ENCODE measurements at regions not wholly inside any gene's neighbourhood (a gene's known extent, or its start where the extent isn't known, plus 50 kb on each side); places are given as distances from the start of the nearest gene placed in this dataset.
"Not testable (repeated sequence)": the region's sequence is repeated elsewhere in the genome, so short reads cannot be mapped to it uniquely, and the experiment has no call there.

DNA sequence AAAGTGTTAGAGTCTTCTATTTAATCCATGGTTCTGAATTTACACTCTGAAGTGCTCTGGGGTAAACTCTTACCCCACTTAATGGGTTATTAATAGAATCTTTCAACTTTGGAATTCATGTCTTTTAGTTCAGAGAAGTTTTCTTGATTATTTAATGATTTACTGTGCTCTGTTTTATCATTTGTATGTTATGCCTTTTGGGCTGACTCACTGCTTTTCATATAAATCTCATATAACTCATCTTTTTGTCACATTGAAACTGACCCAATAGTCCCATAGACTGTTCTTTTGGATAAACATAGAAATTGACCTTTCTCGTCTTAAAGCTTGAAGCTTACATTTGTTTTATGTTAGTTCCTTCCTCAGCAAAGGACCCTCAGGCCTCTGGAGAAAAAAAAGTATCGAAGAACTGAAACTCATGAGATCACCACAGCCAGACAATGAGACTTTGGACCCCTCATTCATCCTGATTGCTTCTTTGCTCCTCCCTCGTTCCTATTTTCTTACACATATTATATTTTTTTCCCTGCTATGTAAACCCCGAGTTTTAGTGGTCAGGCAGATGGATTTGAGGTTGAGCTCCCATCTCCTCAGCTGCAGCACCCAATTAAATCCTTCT, 229.1 kb upstream of the CBLB start:
- DNase-seq (no peak), ATAC-seq (no peak)
- H3K27me3 ChIP-seq (ENCODE audit: insufficient read depth in 3 of 3, low read length in 2 of 3) = no peaks in the 10 kb centered on the region
- no peak overlapping the region for H3K4me3 ChIP-seq
- 65 to 84% (median 82%) methylated on average over 4 of the region's 4 CpGs for WGBS, 3 donors
- H3K27ac ChIP-seq = no peak overlapping the region
- intact Hi-C loops (cut with DNase I) = no loop called here
- H3K9me3 ChIP-seq = peaks cover 5% of the 10 kb centered on the region
- TF ChIP-seq, protein P1, sequence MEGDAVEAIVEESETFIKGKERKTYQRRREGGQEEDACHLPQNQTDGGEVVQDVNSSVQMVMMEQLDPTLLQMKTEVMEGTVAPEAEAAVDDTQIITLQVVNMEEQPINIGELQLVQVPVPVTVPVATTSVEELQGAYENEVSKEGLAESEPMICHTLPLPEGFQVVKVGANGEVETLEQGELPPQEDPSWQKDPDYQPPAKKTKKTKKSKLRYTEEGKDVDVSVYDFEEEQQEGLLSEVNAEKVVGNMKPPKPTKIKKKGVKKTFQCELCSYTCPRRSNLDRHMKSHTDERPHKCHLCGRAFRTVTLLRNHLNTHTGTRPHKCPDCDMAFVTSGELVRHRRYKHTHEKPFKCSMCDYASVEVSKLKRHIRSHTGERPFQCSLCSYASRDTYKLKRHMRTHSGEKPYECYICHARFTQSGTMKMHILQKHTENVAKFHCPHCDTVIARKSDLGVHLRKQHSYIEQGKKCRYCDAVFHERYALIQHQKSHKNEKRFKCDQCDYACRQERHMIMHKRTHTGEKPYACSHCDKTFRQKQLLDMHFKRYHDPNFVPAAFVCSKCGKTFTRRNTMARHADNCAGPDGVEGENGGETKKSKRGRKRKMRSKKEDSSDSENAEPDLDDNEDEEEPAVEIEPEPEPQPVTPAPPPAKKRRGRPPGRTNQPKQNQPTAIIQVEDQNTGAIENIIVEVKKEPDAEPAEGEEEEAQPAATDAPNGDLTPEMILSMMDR (IDR thresholded peaks at IDR 0.05) = no peak
- no peaks in the 10 kb centered on the region for H3K36me3 ChIP-seq (ENCODE audit: insufficient read depth in 1 of 2, low read depth in 1 of 2)
- H3K4me1 ChIP-seq = no peaks in the 10 kb centered on the region

DNA sequence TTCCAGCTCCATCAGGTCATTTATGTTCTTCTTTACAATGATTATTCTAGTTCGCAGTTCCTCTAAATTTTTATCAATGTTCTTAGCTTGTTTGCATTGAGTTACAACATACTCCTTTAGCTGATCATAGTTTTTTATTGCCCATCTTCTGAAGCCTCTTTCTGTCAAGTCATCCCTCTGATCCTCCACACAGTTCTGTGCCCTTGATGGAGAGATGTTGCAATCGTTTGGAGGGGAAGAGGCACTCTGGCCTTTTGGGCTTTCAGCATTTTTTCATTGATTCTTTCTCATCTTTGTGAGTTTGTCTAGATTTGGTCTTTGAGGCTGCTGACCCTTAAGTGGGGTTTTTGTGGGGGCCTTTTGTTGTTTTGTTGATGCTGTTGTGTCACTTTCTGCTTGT, 234.6 kb upstream of the CBLB start:
- intact Hi-C loops (cut with DNase I) = no loop called here
- Histone ChIP-seq H3K4me3 (no peak overlapping the region), H3K9me3 (peaks cover 5% of the 10 kb centered on the region), H3K27me3 (ENCODE audit: insufficient read depth in 3 of 3, low read length in 2 of 3) (no peaks in the 10 kb centered on the region), H3K27ac (no peak overlapping the region), H3K4me1 (no peaks in the 10 kb centered on the region), H3K36me3 (ENCODE audit: insufficient read depth in 1 of 2, low read depth in 1 of 2) (no peaks in the 10 kb centered on the region)
- TF ChIP-seq, protein P1 (IDR thresholded peaks at IDR 0.05) = no peak
- 80 to 90% (median 83%) methylated on average over 2 of the region's 2 CpGs for WGBS, 3 donors
- DNase-seq (no peak), ATAC-seq (no peak)

DNA sequence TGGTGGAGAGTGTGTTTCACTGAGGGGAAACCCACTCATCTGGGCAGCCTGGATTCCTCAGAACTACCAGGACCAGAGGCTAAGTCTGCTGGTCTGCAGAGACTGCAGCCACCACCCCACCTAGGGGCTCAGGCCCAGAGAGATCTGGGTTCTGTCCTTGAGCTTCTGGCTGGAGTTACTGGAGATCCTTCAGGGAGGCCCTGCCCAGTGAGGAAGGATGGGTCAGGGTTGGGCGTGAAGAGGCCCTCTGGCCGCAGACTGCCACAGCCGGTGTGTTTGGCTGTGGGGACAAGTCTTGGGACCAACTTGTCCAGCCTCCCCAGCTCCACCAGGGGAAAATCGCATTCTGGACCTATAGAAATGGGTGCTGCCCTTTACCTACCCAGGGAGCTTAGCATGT, 235.3 kb upstream of the CBLB start:
- Histone ChIP-seq H3K27ac (no peak overlapping the region), H3K4me3 (no peak overlapping the region), H3K9me3 (peaks cover 5% of the 10 kb centered on the region), H3K27me3 (ENCODE audit: insufficient read depth in 3 of 3, low read length in 2 of 3) (no peaks in the 10 kb centered on the region), H3K4me1 (no peaks in the 10 kb centered on the region), H3K36me3 (ENCODE audit: insufficient read depth in 1 of 2, low read depth in 1 of 2) (no peaks in the 10 kb centered on the region)
- WGBS, 3 donors = 72 to 99% (median 97%) methylated on average over 4 of the region's 4 CpGs
- TF ChIP-seq, protein P1 (IDR thresholded peaks at IDR 0.05) = no peak
- intact Hi-C loops (cut with DNase I) = no loop called here
- DNase-seq = no peak
- ATAC-seq = no peak

DNA sequence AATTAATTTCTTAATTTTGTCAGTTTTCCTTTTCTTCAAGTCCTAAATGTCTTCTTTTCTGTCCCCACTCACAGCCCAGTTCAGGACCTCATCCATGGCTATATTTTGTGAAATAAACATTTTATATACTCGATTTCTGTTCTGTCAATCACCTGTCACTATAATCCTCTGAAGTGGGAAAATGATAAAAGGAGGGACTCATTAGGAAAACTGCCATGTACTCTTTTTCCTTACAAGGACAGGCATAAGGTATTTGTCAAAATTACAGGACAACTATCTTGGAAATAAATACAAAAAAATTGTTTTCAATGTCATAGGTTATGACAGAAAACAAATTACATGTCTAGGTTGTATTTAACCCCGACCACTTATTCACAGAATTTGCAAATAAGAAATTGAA, 240.1 kb upstream of the CBLB start:
- no peak for DNase-seq
- TF ChIP-seq, protein P1 (IDR thresholded peaks at IDR 0.05) = no peak
- no peak overlapping the region for H3K27ac ChIP-seq
- no peak for ATAC-seq
- no peak overlapping the region for H3K4me3 ChIP-seq
- H3K4me1 ChIP-seq = no peaks in the 10 kb centered on the region
- H3K27me3 ChIP-seq (ENCODE audit: insufficient read depth in 3 of 3, low read length in 2 of 3) = no peaks in the 10 kb centered on the region
- H3K36me3 ChIP-seq (ENCODE audit: insufficient read depth in 1 of 2, low read depth in 1 of 2) = no peaks in the 10 kb centered on the region
- H3K9me3 ChIP-seq = no peaks in the 10 kb centered on the region
- intact Hi-C loops (cut with DNase I) = no loop called here
- WGBS, 3 donors = 79 to 85% (median 85%) methylated on average over 2 of the region's 2 CpGs

DNA sequence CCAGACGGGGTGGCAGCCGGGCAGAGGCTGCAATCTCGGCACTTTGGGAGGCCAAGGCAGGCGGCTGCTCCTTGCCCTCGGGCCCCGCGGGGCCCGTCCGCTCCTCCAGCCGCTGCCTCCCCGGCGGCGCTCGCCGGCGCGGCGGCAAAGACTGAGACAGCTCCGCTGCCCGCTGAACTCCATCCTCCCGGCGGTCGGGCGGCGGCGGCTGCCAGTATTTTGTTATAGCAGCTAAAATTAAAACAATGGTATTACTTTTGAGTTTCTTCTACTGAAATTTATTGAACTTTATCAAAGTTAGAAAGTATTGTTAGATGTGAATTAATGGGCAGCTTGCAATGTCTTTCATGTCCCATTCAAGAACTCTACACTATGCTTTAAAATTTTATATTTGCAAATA, 243.7 kb upstream of the CBLB start:
- H3K9me3 ChIP-seq; ATAC-seq; H3K4me3 ChIP-seq; H3K36me3 ChIP-seq (ENCODE audit: insufficient read depth in 1 of 2, low read depth in 1 of 2); intact Hi-C loops (cut with DNase I); H3K4me1 ChIP-seq; H3K27me3 ChIP-seq (ENCODE audit: insufficient read depth in 3 of 3, low read length in 2 of 3); DNase-seq; H3K27ac ChIP-seq: not testable (repeated sequence)
- 97 to 100% (median 98%) methylated on average over 17 to 23 of the region's 26 CpGs for whole genome bisulfite sequencing, 3 donors
